HUES48 (cell line): ENCODE measurements at regions not wholly inside any gene's neighbourhood (a gene's known extent, or its start where the extent isn't known, plus 50 kb on each side); places are given as distances from the start of the nearest gene placed in this dataset.
"Not testable (repeated sequence)": the region's sequence is repeated elsewhere in the genome, so short reads cannot be mapped to it uniquely, and the experiment has no call there.

Source experiments
- H3K27ac ChIP-seq: one replicate; pipeline ENCODE4 v1.7.0; 2013; ENCODE audit warnings: low read depth, low read length, inconsistent platforms
- H3K27me3 ChIP-seq: 2 replicates; pipeline ENCODE4 v1.6.1; 2013; ENCODE audit warnings: mild to moderate bottlenecking, low read length; ENCODE audit not compliant: control insufficient read depth, insufficient read depth
- H3K36me3 ChIP-seq: 2 replicates; pipeline ENCODE4 v1.6.1; 2013; ENCODE audit warnings: low read length; ENCODE audit not compliant: control insufficient read depth, insufficient read depth
- H3K4me1 ChIP-seq: 2 replicates; pipeline ENCODE4 v1.6.1; 2013; ENCODE audit warnings: mild to moderate bottlenecking, low read length; ENCODE audit not compliant: control insufficient read depth, insufficient read depth
- H3K4me3 ChIP-seq: 2 replicates; pipeline ENCODE4 v1.5.1; 2013; ENCODE audit warnings: mild to moderate bottlenecking, low read depth, low read length
- H3K9ac ChIP-seq: 2 replicates; pipeline ENCODE4 v1.6.1; 2013; ENCODE audit warnings: mild to moderate bottlenecking, low read depth, low read length, moderate library complexity
- H3K9me3 ChIP-seq: 2 replicates; pipeline ENCODE4 v1.6.1; 2013; ENCODE audit warnings: low read length; ENCODE audit not compliant: control insufficient read depth, insufficient read depth

DNA sequence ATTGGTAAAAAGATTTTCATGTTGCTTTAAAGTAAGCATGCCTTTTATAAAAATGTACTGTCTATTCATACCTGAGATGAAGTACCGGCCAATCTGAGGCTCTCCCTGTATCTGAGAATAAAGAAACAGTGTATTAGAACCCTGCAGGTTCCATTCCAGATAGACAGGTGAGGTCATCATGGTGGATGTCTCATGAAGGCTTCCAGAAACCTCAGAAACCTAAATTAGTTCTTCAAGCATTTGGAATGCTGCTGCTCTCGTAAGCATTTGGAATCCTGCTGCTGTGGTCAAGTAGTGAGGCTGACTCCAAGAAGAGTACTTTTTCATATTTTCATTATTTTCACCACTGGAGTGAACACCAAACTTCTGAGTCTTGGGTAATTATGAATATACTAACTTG lies 642.3 kb downstream of the MAFB start:
- Histone ChIP-seq H3K9me3 (no peaks in the 10 kb centered on the region), H3K9ac (no peak overlapping the region)

DNA sequence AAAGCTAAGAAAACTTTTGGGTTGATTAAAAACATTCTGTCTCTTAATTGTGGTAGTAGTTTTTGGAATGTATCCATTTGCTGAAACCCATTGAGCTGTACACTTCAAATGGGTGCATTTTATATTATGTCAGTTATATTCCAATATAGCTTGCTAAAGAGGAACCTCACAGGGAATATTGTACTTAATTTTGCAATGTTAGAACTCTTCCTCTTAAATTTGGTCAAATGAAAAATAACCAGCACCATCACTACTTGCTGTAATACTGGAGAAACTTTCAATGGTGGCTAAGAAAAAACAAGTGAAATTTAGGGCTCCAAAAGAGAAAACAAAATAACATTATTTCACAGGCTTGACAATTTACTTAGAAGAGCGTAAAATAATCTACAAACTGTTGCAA lies 651.5 kb downstream of the MAFB start:
- H3K27ac ChIP-seq: no peak overlapping the region
- H3K36me3 ChIP-seq: no peaks in the 10 kb centered on the region
- no peaks in the 10 kb centered on the region for H3K27me3 ChIP-seq
- H3K4me1 ChIP-seq: no peaks in the 10 kb centered on the region
- H3K9me3 ChIP-seq: no peaks in the 10 kb centered on the region
- H3K4me3 ChIP-seq: no peak overlapping the region
- no peak overlapping the region for H3K9ac ChIP-seq

More for the DNA sequence above, 642.3 kb downstream of the MAFB start:
- Histone ChIP-seq H3K4me3 (no peak overlapping the region), H3K27ac (no peak overlapping the region), H3K36me3 (no peaks in the 10 kb centered on the region), H3K4me1 (no peaks in the 10 kb centered on the region), H3K27me3 (no peaks in the 10 kb centered on the region)

DNA sequence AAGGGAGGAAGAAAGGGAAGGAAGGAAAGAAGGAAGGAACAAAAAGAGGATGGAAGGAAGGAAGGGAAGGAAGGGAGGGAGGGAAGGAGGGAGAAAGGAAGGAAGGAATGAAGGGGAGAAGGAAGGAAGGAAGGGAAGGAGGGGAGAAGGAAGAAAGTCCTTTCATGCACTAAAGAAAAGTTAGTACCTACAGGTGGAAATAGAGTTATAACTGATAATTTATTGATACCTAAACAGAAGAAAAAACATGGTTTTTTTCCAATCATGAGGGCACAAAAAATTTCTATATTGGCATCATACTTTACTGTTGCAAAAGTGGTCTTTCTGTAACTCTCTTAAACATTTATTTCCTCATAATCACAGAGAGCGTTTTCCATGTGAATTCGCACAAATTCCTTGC lies 659.4 kb downstream of the MAFB start:
- Histone ChIP-seq H3K4me1 (no peaks in the 10 kb centered on the region), H3K36me3 (no peaks in the 10 kb centered on the region), H3K4me3 (no peak overlapping the region), H3K27me3 (no peaks in the 10 kb centered on the region), H3K9ac (no peak overlapping the region), H3K9me3 (no peaks in the 10 kb centered on the region), H3K27ac (no peak overlapping the region)

DNA sequence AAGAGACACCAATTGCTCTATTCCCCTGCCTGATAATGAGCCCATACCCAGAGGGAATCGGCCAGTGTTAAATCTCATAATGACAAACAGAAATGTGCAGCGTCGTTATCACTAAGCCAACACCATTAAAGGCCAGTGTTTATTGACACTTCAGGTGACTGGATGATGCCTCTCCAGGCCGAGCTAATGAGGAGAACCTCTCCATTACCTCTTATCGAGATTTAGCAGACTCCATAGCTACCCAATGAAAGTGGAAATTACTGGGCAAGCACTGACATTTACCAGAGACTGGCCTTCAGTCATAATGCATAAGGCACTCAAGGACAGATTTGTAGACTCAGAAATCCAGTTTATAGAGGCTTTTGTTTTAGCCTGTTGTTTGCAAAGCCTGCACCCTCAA lies 669.5 kb downstream of the MAFB start:
- H3K9ac ChIP-seq: no peak overlapping the region
- no peaks in the 10 kb centered on the region for H3K9me3 ChIP-seq
- H3K27me3 ChIP-seq: no peaks in the 10 kb centered on the region
- H3K4me3 ChIP-seq: no peak overlapping the region
- no peaks in the 10 kb centered on the region for H3K4me1 ChIP-seq
- no peaks in the 10 kb centered on the region for H3K36me3 ChIP-seq
- no peak overlapping the region for H3K27ac ChIP-seq

DNA sequence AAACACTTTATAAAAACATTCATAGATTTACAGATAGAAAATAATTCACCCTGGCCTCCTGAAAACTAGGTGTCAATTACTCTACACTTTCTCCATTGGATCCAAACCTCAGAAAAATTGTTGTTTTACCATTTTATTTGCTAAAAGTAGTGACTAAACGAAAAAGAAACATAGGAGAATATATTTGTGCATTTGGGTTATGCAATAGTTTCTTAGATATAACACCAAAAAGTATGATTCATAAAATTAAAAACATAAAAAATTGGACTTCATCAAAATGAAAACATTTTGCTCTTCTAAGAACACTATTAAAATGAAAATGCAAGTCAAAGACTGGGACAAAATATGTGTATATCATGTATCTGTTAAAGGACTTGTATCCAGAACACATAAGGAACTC lies 671.3 kb downstream of the MAFB start:
- Histone ChIP-seq H3K27ac (no peak overlapping the region), H3K27me3 (no peaks in the 10 kb centered on the region), H3K36me3 (no peaks in the 10 kb centered on the region), H3K4me1 (no peaks in the 10 kb centered on the region), H3K9ac (no peak overlapping the region), H3K4me3 (no peak overlapping the region), H3K9me3 (no peaks in the 10 kb centered on the region)

DNA sequence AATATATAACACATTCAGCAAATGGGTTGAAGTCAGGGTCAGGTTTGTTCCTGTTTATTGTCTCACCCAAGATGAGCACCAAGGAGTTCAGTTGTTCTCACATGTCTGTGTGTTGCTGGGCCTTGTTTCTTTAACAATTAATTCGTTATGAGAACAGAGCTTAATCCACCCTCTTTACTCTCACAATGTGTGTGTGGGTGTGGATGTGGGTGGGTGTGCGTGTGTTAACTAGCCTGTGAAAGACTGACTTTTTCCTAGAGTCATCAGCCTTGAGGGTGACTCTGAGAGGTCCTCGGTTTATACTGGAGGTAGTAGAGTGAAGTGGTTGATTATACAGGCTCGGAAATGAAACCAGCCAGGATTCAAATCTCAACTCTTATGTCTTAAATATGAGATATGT lies 672.1 kb downstream of the MAFB start:
- no peak overlapping the region for H3K4me3 ChIP-seq
- H3K9ac ChIP-seq: no peak overlapping the region
- no peaks in the 10 kb centered on the region for H3K4me1 ChIP-seq
- no peak overlapping the region for H3K27ac ChIP-seq
- no peaks in the 10 kb centered on the region for H3K36me3 ChIP-seq
- no peaks in the 10 kb centered on the region for H3K9me3 ChIP-seq
- H3K27me3 ChIP-seq: no peaks in the 10 kb centered on the region

DNA sequence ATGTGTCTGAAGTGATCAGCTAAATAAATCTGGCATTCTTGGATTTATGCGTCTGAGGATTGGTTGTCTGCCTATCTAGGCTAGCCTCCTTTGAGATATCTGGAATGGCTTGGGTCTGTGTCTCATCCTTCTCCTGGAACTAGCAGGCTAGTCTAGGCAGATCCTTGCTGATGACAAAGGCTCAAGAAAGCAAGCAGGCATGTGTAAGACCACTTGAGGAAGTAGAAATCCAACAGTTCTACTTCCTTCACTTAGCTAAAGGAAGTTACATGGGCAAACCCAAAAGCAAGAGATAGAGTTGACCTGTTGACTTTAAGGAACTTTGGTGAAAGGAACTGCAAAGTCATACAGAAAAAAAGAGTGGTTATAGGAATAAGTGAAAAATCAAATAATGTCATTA lies 672.6 kb downstream of the MAFB start:
- Histone ChIP-seq H3K27me3 (no peaks in the 10 kb centered on the region), H3K9me3 (no peaks in the 10 kb centered on the region), H3K4me1 (no peaks in the 10 kb centered on the region), H3K9ac (no peak overlapping the region), H3K27ac (no peak overlapping the region), H3K36me3 (no peaks in the 10 kb centered on the region), H3K4me3 (no peak overlapping the region)

DNA sequence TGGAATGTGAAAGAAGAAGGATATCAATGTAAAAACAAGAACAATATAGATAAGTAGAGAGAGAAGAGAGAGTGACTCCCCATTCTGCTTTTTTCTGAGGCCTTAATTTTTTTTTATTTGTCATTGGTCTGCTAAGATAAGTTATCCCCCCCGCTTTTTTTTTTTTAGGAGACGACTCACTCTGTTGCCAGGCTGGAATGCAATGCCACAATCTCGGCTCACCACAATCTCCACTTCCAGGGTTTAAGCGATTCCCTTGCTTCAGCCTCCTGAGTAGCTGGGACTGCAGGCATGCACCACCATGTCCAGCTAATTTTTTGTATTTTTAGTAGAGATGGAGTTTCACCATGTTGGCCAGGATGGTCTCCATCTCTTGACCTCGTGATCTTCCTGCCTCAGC lies 677.0 kb downstream of the MAFB start:
- not testable (repeated sequence) for H3K4me1 ChIP-seq, H3K9me3 ChIP-seq, H3K4me3 ChIP-seq, H3K27me3 ChIP-seq, H3K27ac ChIP-seq, H3K36me3 ChIP-seq, H3K9ac ChIP-seq

DNA sequence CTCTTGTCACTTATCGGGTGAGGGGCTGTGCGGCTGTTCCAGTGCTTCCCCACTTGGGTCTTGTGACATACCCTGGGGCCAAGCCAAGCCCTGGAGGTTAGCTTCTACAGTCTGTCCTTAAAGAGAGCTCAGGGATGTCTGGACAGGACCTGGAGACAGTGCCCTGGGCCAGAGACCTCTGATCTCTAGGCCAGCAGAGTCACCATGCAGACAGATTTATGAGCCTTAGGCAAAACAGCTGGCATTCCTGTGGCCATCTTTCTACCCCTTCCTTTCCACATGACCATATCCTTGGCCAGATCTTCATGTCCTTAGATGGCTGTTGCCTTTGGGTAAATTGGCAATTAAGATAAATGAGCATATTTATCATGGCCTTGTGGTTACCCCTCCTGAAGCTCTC lies 678.6 kb downstream of the MAFB start:
- Histone ChIP-seq H3K36me3 (no peaks in the 10 kb centered on the region), H3K9ac (no peak overlapping the region), H3K9me3 (no peaks in the 10 kb centered on the region), H3K4me3 (no peak overlapping the region), H3K27me3 (no peaks in the 10 kb centered on the region), H3K4me1 (no peaks in the 10 kb centered on the region), H3K27ac (no peak overlapping the region)

DNA sequence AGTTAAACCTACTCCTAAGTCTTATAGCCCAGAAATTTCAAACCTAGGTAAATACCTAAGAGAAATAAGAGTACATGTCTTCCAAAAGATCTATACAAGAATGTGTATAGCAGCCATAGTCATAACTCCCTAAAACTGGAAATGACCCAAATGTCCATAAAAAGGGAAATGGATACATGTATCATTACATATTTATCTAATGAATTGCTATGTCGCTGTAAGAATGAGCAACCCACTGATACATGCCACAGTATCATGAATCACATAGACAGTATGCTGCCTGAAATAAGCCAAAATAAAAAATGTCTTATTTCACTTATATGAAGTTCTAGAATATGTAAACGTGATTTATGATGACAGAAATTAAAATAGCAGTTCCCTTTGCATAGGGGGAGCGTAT lies 679.5 kb downstream of the MAFB start:
- no peak overlapping the region for H3K27ac ChIP-seq
- no peaks in the 10 kb centered on the region for H3K36me3 ChIP-seq

DNA sequence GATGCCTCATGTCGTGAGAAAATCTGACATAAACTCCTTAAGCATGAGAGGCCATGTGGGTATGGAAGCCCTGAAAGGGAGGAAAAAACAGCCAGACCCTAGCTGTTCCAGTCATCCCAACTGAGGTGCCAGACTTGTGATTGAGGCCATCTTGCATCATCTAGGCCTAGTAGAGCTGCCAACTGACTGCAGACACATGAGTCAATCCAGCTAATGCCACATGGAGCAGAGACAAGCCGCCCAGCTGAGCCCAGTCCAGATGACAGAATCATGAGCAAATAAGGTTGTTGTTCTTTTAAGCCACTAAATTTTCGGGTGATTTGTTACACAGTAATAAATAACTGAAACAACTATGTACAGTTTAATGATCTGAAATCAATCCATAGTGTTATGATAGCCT lies 680.9 kb downstream of the MAFB start:
- H3K9me3 ChIP-seq: no peaks in the 10 kb centered on the region
- H3K36me3 ChIP-seq: no peaks in the 10 kb centered on the region
- no peaks in the 10 kb centered on the region for H3K27me3 ChIP-seq
- peaks cover 7% of the 10 kb centered on the region; the same call in 1 of the 2 replicates for H3K4me1 ChIP-seq
- no peak overlapping the region for H3K9ac ChIP-seq
- no peak overlapping the region for H3K27ac ChIP-seq
- no peak overlapping the region for H3K4me3 ChIP-seq

More for the DNA sequence above, 679.5 kb downstream of the MAFB start:
- Histone ChIP-seq H3K9me3 (no peaks in the 10 kb centered on the region), H3K4me1 (peaks cover under 1% of the 10 kb centered on the region; the same call in 1 of the 2 replicates), H3K27me3 (no peaks in the 10 kb centered on the region), H3K4me3 (no peak overlapping the region), H3K9ac (no peak overlapping the region)
